GM21737 (cell line): ENCODE measurements at regions not wholly inside any gene's neighbourhood (a gene's known extent, or its start where the extent isn't known, plus 50 kb on each side); places are given as distances from the start of the nearest gene placed in this dataset.

ENCODE experiments used
- ATAC-seq: cut with Tn5 transposase; IDR thresholded peaks from one replicate; pipeline ENCODE4 v1.9.1; 2021; ENCODE audit warnings: mild to moderate bottlenecking, moderate library complexity; ENCODE audit not compliant: unreplicated experiment

DNA sequence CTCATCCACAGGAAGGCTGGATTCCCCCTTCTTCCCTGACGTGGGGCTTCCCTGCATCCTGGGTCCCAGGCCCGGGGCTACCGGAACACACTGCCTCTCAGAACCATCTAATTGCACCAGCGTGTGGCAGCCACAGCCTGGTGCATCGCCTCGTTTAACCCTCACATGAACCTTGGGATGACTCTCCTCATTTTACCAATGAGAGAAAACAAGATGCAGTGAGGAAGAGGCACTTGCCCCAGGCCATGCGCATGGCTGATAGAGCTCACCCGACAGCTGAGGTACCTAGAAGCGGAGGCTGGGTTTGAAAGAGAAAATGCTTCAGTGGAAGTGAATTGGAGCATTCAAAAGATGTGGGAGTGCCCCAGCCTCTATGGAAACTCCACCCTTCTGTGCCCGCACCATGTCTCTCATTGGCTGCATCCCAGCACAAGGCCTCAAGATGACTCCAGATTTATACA lies 162.3 kb downstream of the KATNIP start:
- ATAC-seq, result no peak

DNA sequence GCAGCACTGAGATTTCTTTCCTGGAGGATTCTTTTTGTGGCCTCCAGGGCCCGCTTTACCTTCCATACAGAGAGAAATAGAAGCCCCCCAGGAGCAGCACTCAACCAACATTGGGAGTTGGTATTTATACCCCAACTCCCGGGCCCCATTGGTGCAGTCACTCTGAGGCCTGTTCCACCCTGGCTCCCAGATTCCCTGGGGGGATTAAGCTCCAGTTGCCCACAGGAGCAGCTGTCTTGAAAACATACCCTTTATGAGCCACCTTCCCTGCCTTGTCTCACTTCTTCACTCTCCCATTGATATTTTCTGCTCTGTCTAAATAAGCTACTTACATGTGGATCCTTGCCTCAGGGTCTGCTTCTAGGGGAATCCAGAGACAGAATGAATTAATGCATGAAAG lies 167.8 kb downstream of the KATNIP start:
- no peak for ATAC-seq

DNA sequence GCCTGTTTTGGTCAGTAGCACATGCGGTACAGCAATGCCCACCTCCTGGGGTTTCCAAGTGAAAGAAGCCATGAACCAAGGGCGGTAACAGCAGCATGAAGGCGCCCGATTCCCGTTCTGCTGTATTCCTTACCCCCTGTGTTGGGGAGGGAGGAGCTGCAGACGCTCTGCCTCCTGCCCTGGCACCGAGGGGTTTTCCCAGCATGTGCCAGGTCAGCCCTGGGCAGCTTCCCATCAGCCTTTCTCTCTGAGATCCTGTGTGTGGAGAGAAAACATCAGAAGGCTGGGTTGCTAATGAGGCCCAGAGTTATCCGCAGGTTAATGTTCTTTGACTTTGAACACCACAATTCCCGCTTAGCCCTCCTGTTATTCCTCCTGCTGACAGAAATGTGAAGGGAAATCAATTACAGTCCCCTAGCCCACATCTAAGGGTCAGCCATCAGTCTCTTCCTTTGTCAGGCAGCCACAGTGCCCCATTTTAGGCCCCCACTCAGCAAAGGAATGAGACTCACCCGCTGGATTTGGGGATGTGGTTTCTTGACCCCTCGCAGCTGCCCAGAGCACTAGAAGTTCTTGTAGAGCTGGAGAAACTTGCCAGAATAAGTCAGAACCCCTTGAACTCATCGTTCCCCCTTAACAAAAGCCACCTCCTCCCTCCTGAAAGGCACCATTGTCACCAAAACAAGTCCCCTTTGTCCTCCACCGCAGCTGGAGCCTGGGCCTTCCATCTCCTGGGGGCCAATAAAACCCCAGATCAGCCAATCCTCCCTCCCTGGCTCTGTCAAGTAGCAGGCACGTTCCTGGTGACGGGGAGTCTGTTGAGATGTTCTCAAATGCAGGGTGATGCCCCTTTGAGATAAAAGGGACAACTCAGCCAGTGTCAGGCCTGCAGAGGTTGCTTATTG lies 168.5 kb downstream of the KATNIP start:
- ATAC-seq, result no peak

DNA sequence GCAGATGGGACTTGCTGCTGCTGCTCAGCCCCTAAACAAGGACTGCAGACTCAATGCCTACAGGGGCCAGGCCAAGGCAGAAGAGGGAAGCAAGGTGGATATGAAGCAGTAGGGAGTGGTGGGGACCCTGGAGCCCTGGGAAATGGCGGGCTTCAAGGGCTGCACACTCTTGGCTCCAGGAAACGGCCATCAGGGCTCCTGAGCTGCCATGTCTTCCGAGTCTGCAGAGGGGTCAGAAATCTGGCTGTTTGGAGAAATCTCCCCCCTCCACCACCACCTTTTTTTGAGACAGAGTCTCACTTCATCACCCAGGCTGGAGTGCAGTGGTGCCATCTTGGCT lies 169.1 kb downstream of the KATNIP start:
- ATAC-seq, result no peak

DNA sequence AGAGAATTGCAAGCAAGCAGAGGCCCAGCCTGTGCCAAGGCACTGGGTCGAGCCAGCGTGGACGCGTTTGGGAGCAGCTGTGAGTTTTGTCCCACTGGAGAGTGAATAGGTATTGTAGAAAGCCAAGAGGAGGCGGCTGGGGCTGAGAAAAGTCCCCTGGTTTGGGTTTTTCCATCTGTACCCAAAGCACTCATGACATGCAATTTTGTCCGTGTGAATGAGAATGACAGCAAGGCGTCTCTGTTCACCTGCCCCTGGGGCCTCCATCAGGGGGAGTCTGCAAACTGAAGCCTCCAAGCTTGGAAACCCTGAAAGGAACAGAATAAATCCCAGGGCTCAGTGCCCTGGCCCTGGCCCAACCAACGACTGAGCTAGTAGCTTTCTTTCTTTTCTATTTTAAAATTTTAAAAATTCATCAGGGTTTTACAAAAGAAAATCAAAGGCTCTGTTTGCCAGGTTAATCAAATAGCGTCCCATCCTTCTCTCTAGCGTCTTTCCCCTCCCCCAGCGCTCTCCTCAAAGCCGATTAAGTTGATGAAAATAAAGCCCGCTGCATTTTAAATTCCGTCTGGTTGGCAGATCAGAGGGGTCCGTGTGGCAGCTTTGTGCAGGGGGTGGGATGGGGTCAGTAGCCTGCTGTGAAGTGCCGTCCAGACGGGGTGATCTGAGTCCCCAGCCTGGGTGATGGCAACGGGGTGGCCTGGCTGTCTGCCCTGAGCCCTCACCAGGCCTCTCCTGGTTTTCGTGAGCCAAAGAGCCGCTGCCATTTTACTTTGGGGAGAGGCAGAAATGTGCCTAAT lies 171.0 kb downstream of the KATNIP start:
- no peak for ATAC-seq

DNA sequence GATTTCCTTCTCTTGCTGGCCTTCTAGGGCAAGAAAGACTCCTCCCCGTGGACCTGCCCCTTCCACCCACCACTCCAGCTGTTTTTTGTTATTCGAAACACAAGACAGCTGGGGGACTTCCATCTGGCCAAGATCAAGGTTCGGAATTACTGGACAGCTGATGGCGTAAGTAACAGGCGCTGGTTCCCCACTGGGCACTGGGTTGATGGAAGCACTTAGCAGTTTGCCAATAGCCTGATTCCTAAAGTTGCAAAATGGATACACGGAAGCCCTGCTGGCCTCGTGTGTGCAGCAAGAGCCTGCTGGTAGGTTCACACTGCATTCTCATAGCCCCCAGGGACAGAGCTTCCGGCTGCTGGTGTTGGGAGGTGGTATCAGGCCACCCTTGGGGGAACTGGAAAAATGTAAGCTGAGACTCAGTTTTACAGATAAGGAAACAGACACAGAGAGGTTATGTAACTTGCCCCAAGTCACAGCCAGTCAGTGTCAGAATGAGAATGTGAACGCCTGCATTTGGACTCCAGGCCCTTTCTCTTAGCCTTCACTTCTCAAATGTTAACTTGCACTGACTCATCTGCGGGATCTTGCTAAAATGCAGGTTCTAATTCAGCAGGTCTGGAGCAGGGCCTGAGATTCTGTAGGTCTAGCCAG lies 171.7 kb downstream of the KATNIP start:
- no peak for ATAC-seq

DNA sequence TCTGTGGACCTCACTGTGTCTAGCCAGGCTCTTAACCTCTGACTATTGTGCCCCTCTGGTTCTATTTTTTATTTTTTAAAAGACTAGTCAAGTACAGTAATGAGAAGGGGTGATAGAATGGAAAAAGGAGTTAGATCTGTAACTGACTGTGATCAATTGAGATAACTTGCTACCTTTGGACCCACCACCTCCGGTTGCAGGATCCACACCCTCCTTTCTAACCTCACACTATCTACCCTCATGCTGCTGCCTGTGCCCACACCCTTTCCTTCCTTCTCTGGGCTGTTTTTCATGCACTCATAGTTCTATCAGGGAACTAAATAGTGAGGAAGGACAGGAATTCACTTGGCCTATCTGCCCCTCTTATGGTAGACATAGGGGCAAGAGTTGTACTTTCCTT lies 172.3 kb downstream of the KATNIP start:
- ATAC-seq, result no peak

DNA sequence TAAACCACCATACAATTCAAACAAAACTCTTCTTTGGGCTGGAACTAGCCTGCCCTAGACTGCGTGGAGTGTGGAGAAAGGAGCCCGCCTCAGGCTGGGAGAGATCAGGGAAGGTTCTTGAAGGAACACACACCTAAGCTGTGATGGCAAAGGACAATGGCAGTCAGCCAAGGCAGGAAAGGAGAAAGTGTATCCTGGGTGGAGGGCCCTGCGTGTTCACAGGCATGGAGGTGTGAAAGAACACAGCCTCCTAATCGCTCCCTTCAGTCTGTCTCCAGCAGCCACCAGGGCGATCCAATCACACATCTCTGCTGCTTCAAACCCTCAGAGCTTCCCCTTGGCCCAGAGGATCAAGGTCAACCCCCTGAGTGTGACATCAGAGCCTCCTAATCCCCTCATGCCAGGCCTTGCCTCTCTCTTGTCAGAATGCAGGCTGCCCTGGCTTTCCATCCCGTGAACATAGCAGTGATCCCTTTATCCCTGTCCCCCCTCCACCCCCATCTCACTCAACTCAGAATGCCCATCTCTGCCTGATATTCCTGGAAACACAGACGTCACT lies 173.0 kb downstream of the KATNIP start:
- no peak for ATAC-seq

DNA sequence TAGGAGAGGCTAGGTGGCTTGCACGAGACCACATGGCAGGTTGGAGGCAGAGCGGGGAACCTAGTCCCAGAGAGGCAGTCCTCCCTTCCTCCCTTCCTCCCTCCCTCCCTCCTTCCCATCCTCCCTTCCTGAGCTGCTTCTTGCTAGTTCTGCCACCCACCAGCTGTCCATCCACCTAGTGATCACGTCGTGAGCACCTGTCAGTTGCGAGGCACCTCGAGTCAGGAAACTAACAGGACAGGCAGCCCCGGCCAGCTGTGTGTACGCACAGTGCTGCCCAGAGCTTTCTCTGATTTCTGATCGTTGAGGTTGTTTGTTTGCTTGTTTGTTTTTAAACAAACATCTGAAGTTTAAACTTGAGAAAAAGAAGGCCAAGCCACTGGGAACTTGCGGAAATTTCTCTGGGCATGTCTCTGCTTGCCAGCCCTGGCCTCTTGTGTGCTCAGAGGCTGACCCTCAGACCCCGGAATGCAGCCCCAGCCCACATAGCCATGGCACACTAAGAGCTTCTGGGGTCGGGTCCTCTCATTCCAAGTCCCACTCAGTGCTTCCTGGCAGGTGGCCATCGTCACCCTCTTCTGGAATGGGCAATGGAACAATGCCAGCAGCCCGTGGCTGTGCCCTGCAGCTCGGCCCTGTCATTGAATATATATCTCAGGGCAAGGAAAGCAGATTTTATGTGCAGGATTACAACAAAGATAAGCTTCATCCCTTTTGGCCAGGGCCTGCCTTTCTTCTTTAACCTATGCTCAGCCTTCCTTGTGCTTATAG lies 174.0 kb downstream of the KATNIP start:
- ATAC-seq, result no peak

DNA sequence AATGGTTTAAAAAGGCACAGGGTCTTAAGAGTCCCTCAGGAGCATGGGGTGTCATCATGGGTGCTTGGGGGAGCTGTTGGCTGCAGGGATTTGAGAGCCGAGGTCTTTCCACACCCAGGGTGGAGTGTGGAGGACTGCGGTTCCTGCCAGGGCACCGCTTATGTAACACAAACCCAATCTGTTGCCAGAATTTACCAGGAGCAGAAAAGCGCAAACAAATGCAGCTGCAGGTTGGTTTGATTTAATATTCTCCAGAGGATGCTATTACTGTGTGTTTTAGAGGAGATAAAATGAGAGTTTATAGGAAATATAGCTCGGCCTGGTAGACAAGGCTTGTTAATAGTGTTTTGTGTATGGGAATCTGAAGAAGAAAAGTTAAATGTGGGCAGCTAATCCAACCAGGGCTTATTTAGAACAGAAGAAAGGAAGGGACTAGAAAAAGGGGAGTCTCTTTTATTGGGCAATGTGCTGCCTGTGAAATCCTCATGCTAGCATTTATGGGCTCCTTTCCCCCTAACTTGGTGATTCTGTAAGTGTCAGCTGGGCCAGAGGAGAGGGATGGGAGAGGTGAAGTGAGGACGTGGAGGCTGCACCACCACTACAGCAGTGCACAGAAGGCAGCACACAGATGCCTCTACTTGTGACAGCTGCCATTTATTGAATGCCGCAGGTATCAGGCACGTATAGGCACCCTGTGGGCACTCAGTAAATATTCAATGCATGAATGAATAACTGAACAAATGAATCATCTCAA lies 174.7 kb downstream of the KATNIP start:
- ATAC-seq, result no peak

DNA sequence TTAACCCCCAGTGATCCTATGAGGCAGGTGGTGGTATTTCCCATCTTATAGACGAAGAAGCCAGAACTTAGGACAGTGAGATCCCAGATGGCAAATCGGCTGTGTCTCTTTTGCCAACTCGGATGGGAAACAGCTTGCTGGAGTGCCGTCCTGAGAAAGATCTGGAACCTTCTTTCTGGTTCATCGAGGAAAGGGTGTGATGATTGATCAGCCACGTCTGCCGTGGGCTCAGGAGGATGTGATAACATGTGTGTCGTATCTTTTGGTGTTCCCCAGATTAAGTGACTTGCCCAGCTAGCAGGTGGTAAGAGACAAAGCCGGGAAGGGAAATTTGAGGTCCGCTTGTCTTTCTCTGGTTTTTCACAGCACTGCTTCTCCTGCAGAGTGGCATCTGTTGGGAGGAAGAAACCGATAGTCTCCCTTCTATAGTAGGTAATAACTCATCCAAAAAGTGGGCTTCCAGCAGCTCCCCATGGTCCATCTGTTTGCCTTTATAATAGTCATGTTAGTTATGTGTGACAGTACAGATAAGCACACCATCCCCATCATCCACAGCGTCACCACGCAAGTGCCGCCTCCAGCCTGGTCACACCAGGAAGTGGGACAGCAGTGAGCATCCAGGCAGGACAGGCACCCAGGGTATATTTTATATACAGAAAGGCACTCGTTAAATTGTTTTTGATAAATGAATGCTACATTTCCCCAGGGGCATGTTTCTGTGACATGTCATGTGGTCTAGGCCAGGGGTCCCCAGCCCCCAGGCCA lies 175.5 kb downstream of the KATNIP start:
- ATAC-seq, result no peak

DNA sequence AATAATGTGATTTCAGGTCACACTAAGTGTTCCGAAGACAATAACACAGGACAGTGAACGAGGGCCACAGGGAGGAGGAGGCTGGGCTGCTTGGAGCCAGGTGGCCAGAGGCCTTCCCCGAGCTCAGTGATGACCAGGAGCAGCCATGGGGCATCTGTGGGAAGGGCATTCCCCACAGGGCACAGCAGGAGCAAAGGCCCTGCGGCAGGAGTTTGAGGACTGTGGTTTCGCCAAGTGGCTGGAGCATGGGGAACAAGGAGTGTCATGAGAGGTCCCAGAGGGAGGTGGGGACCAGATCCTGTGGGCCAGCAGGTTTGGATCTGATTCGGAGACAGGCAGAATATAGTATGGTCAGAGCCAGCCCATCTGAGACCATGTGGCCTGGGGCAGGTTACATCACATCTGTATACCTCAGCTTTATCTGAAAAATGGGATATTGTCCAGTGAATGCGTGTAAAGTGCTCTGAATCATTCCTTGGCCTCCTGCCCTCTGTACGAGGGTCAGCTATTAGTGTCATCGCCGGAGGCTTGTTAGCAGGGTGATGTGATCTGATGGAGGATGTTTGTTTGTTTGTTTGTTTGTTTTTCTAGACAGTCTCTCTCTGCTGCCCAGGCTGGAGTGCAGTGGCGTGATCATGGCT lies 176.8 kb downstream of the KATNIP start:
- no peak for ATAC-seq

DNA sequence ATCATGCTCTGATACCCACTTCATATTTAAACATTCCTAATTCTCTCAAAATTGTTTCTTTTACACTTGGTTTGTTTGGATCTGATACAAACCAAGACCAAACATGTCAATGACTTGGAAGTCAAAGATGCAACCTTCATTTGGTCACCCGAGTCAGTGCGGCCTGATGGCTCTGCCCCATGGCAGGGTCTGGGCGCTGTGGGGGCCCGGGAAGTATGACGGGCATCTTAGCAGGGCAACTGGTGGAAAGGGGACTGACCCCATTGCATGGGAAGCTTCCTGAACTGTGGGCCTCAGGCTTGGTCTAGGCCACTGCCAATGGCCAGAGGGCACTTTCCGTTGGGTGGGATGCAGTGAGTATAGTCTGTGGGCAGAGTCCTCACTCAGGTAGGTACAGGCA lies 178.0 kb downstream of the KATNIP start:
- ATAC-seq, result no peak

DNA sequence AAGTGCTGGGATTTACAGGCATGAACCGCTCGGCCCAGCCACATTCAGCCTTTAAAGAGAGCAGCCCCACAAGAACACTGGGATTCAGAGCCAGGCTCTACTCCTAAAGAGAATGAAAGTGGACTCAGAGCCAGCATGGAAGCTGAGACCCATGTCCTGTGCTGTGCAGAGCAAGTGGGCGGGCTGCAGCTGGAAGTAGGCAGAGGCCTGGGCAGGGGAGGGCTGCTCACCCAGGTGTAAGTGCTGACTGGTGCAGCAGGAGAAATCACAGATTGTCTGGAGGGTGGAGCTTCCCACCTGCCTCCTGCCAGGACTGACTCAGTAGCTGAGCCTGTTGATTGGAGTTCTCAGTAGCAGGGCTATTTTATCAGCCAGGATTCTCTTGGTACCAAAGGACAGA lies 178.7 kb downstream of the KATNIP start:
- no peak for ATAC-seq

DNA sequence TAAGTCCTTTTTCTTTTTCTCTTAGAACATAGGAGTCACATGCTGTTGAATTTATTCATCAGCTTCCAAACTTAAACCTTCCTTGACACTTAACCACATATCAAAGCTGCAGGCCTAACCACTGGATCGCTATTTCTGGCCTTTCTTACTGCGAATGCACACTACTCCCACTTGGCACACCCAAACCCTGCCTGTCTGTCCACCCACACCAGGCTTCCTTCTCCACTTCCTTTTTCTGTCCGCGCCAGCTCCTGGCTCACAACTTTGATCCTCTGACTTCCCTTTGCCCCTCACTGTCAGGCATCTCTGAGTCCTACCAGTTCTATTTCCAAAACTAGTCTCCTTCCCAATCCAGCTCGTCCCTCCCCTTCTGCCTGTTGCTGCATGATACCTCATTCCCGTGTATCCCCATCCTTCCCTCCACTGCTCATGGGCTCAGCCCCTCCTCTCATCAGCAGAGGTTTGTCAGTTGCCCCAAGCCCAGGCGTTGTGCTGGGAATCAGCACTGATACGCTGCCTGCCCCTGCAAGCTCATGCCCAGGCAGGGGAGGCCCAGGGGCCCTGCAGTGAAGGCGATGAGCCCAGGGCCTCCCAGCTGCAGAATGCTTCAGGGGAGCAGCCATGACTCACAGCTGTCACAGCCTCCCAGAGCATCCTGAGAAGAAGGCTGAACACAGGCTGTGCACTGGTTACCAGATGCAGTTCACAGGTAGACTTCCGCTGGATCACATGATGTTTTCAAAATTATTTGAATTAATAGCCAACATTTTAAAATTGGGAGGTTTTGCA lies 179.8 kb downstream of the KATNIP start:
- no peak for ATAC-seq

DNA sequence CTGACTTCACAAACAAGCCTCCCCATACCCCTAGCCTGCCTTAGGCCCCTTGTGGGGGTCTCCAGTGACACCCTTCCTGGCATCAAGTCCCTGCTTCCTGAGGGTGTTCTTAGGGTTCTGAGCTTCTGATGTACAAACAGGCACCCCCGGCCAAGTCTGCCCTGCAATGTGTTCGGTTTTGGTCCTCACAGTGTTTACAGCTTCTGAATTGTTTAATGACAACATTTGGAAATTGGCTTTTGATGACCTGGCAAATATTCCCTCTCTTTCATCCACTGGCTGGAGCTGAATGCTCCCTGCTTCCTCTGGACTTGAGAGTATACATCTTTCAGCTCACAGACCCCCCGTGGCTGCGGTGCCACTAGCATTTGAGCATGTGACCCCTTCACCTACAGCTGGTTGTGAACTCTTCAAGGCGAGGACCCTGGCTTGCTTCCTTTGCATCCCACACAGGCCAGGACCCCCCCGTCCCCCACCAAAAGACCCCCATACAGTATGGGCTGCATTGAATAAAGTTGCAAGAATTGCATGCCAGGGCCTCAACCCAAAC lies 180.8 kb downstream of the KATNIP start:
- ATAC-seq, result no peak

DNA sequence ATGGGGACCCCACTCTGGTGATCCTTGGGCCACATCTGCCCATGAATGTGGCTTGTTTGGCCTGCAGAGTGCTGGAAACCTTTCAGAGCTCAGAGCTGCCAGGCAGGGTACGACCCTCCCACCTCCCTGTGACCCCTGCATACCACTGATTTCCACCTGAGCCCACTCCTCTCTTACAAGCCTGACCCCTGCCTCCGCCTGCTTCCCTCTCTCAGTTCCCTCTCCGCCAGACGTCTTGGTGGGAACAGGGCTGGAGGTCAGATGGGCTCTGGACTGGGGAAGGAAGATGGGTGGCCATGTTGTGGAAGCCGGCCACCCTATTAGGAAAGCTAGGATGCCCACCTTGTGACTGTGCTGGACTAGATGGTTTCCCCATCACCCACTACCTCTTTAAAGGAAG lies 185.1 kb downstream of the KATNIP start:
- ATAC-seq, result no peak

DNA sequence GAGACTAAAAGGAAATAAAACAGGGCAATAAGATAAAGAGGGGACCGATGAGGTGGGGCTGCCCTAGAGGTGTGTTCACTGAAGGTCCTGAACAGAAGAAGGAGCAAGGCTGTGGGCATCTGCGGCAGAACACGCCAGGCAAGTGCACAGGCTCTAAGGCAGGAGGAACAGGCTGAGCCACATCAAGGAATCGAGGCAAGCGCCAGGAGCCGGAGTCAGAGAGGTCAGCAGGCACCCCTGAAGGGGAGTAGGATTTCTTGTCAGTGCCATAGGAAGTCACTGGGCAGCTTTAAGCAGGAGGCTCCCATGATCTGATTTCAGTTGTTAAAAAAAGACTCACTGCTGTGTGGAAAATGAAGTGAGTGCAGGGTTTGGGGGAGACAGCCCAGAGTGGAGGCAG lies 186.5 kb downstream of the KATNIP start:
- no peak for ATAC-seq
